HL-60 (cell line): ENCODE measurements at regions not wholly inside any gene's neighbourhood (a gene's known extent, or its start where the extent isn't known, plus 50 kb on each side); places are given as distances from the start of the nearest gene placed in this dataset.

Experiments
- CTCF ChIP-seq: IDR thresholded peaks from one replicate; pipeline ENCODE4 v1.5.1; 2011; ENCODE audit warnings: low read length, control low read depth, inconsistent platforms; ENCODE audit not compliant: insufficient read depth
- POLR2AphosphoS5 ChIP-seq: IDR thresholded peaks from 2 replicates; pipeline ENCODE4 v1.6.1; 2012; ENCODE audit warnings: low read depth
- REST ChIP-seq: IDR thresholded peaks from 2 replicates; pipeline ENCODE4 v1.6.1; 2012; ENCODE audit warnings: low read depth; ENCODE audit not compliant: insufficient replicate concordance
- SPI1 ChIP-seq: IDR thresholded peaks from 2 replicates; pipeline ENCODE4 v1.6.1; 2012; ENCODE audit warnings: low read depth, mild to moderate bottlenecking, borderline replicate concordance

- TF ChIP-seq CTCF: no peak
- no peak for TF ChIP-seq REST
- no peak for TF ChIP-seq SPI1
- TF ChIP-seq POLR2AphosphoS5: no peak
Observed at GRCh38 chr4:189048119-189048518, 892.6 kb upstream of the FRG1 start.
